Adrenal gland (tissue), 9 donors: ENCODE measurements at regions not wholly inside any gene's neighbourhood (a gene's known extent, or its start where the extent isn't known, plus 50 kb on each side); places are given as distances from the start of the nearest gene placed in this dataset.

Experiments used
- DNase-seq, 7 donors: peaks; one replicate each; pipeline ENCODE4 v3.0.0-alpha.2; 2019 to 2020
- H3K27ac ChIP-seq, 5 donors: fragments of 200-600 bp; sonication (generic) in 4 of 5; 1 replicate in 3 of 5; 2 replicates in 2 of 5; pipeline versions ENCODE4 v1.5.1 to v1.8.0; 2016 to 2020; ENCODE audit warnings: mild to moderate bottlenecking in 1 of 5
- H3K27me3 ChIP-seq: fragments of 200-600 bp; 2 replicates; pipeline ENCODE4 v1.8.0; 2021
- H3K36me3 ChIP-seq, 2 donors: fragments of 200-600 bp; replicated peaks in 1 of 2; 1 replicate in 1 of 2; 2 replicates in 1 of 2; pipeline versions ENCODE4 v1.5.1 to v1.8.0; 2018 to 2022
- H3K4me1 ChIP-seq, 2 donors: fragments of 200-600 bp; replicated peaks in 1 of 2; 1 replicate in 1 of 2; 2 replicates in 1 of 2; pipeline versions ENCODE4 v1.5.1 to v1.8.0; 2018 to 2021
- H3K4me3 ChIP-seq, 4 donors: fragments of 200-600 bp; sonication (generic) in 3 of 4; one replicate each; pipeline ENCODE4 v1.5.1; 2016 to 2018
- H3K9me3 ChIP-seq, 3 donors: fragments of 200-600 bp; sonication (generic) in 1 of 3; replicated peaks in 1 of 3; 1 replicate in 2 of 3; 2 replicates in 1 of 3; pipeline versions ENCODE4 v1.5.1 to v1.8.0; 2016 to 2021
- POLR2A ChIP-seq, 2 donors: fragments of 450-650 bp; IDR thresholded peaks; one replicate each; pipeline ENCODE4 v1.6.1; 2017; ENCODE audit warnings: antibody characterized with exemption in 2 of 2, mild to moderate bottlenecking in 2 of 2, moderate library complexity in 1 of 2
- WGBS, 4 donors: extraction: QIAGEN DNeasy Blood & Tissue Kit in 2 of 4; methylation state at CpG; one replicate each; pipeline versions ENCODE4 v1.1.5 to v1.1.7; 2013 to 2017; 5-methylcytosine and 5-hydroxymethylcytosine counted together
- intact Hi-C, 2 donors: fragments of 100-400 bp; cut with DNase I; formaldehyde crosslinking; loops; one replicate each; pipeline versions ENCODE4 v1.14.1 to v1.15.0; 2022 to 2023
- TF ChIP-seq, protein P1 (sequence below), 6 experiments: fragments of 450-650 bp in 4 of 6; fragments of 200-600 bp in 2 of 6; sonication (generic) in 1 of 6; IDR thresholded peaks; 1 replicate in 5 of 6; 2 replicates in 1 of 6; pipeline versions ENCODE4 v1.5.1 to v1.8.0; 2016 to 2021; ENCODE audit warnings: antibody characterized with exemption in 6 of 6, mild to moderate bottlenecking in 2 of 6, moderate library complexity in 1 of 6
- donor health status: healthy with polysubstance abuse.
- donor health status: Bipolar disorder and iron deficiency.
- donor health status: DM: yes; HTN: yes; CAD: no.
- donor health status: DM: no; HTN: no; CAD: no.
- donor health status: DM: no; HTN: no; CAD: no.

DNA sequence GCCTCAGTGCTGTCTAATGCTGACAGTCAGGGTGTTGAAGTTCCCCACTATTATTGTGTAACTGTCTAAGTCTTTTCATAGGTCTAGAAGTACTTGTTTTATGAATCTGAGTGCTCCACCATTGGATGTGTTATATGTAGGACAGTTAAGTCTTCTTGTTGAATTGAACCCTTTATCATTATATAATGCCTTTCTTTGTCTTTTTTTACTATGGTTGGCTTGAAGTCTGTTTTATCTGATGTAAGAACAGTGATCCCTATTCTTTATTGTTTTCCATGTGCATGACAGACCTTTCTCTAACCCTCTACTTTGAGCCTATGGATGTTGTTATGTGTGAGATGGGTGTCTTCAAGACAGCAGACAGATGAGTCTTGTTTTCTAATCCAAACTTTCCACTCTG is 107.8 kb upstream of the C11orf58 start:
- no peaks in the 10 kb centered on the region for H3K27me3 ChIP-seq
- H3K4me1 ChIP-seq, result no peaks in the 10 kb centered on the region
- intact Hi-C loops, result no loop called here
- H3K4me3 ChIP-seq, result no peak overlapping the region
- no peaks in the 10 kb centered on the region for H3K36me3 ChIP-seq
- TF ChIP-seq POLR2A (IDR thresholded peaks at IDR 0.05), result no peak
- TF ChIP-seq, protein P1, sequence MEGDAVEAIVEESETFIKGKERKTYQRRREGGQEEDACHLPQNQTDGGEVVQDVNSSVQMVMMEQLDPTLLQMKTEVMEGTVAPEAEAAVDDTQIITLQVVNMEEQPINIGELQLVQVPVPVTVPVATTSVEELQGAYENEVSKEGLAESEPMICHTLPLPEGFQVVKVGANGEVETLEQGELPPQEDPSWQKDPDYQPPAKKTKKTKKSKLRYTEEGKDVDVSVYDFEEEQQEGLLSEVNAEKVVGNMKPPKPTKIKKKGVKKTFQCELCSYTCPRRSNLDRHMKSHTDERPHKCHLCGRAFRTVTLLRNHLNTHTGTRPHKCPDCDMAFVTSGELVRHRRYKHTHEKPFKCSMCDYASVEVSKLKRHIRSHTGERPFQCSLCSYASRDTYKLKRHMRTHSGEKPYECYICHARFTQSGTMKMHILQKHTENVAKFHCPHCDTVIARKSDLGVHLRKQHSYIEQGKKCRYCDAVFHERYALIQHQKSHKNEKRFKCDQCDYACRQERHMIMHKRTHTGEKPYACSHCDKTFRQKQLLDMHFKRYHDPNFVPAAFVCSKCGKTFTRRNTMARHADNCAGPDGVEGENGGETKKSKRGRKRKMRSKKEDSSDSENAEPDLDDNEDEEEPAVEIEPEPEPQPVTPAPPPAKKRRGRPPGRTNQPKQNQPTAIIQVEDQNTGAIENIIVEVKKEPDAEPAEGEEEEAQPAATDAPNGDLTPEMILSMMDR (IDR thresholded peaks at IDR 0.05), result no peak
- no peak for DNase-seq
- H3K27ac ChIP-seq, result no peak overlapping the region
- H3K9me3 ChIP-seq, result no peaks in the 10 kb centered on the region

DNA sequence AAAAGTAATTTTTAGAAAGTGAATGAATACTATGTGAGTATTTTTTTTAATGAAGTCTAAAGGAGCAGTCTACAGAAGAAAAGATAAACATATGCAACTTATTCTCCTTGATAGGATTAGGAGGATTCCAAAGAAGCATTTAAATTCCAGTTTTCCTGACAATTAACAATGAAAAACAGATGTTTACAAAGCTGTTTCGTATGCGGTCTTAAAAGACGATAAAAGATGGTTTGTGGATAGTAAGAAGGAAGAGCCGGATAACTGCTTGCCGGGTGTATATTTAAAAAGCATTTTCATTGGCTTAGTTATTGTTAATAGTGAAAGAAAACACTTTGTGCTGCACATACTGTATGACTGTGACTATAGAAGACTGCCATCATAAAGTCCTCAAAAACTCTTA is 120.0 kb upstream of the C11orf58 start:
- peaks cover under 1 to 4% of the 10 kb centered on the region in 2 donors for H3K4me1 ChIP-seq
- intact Hi-C loops, result no loop called here
- H3K4me3 ChIP-seq, result no peak overlapping the region
- no peak for DNase-seq
- no peaks in the 10 kb centered on the region for H3K27me3 ChIP-seq
- H3K27ac ChIP-seq, result no peak overlapping the region
- TF ChIP-seq, protein P1 (IDR thresholded peaks at IDR 0.05), result no peak
- no peak for TF ChIP-seq POLR2A (IDR thresholded peaks at IDR 0.05)
- 85 to 91% (median 87%) methylated on average over 5 of the region's 5 CpGs for WGBS, 4 donors
- no peaks in the 10 kb centered on the region for H3K36me3 ChIP-seq
- H3K9me3 ChIP-seq, result no peaks in the 10 kb centered on the region

DNA sequence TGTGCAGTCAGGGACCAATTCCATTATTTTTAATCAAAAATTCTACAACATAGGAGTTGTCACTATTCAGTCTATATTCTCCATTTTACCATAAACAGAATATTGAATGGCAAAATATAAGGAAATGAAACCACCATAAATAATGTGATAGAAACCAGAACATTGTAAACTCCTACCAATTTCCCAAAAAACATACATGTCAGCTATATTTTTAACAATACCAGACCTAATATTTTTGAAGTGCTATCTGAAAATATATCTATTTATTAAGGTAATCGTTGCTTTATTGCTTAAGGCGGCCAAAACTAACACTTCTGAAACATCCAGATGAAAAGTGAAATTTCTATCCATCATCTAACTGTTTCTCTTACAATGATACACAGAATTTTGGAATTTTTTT is 123.0 kb upstream of the C11orf58 start:
- no peaks in the 10 kb centered on the region for H3K36me3 ChIP-seq
- intact Hi-C loops, result no loop called here
- H3K27ac ChIP-seq, result no peak overlapping the region
- peaks cover 15% of the 10 kb centered on the region for H3K27me3 ChIP-seq
- TF ChIP-seq, protein P1 (IDR thresholded peaks at IDR 0.05), result no peak
- no peak for TF ChIP-seq POLR2A (IDR thresholded peaks at IDR 0.05)
- H3K4me3 ChIP-seq, result no peak overlapping the region
- DNase-seq, result no peak
- peaks cover 4 to 8% of the 10 kb centered on the region in 2 donors for H3K4me1 ChIP-seq
- no peaks in the 10 kb centered on the region for H3K9me3 ChIP-seq
- WGBS, 4 donors, result 55 to 86% (median 73%) methylated on average over 2 of the region's 2 CpGs

DNA sequence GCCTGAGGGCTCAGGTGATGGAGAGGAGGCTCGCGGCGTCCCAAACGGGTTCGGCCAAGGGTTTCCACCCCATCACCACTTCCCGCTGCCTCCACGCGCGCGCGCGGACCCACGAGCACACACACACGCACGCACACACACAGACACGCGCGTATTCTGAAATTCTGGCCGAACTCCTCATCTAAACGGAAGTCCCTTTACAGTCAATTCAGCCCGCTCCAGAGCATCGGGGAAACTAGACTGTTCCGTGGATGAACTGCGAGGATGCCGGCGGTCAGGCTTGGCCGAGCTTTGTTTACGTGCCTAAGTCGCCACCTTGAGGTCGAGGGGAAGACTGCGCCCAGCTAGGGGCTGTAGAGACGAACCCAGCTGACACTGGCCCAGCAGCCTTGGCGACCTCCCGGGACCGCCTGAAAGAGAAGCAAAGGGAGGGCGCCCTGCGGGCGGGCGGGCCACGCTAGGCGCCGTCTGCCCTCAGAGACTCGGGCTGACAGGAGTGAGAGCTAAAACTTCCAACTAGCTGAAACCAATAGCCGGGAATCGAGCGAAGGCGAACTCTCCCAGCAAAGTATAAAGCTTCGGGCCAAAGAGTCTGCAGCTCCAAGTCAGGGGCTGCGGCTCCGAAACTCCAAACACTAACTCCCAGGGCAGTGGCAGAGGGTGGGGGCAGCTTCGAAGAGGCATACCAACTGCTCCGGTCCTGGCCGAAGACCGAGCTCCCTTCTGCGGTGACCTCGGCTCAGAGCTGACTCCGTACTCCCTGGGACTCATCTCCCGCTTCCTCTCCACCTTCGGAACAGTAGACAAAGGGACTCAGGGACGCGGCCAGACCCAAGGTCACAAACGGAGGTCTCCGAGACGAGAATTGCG is 124.7 kb upstream of the C11orf58 start:
- Histone ChIP-seq H3K27ac (peak overlapping the region in 3 of 5 donors; percentile 40 to 80 (median 59)), H3K4me3 (peak overlapping the region in 2 of 4 donors; percentile 31 to 56), H3K9me3 (no peaks in the 10 kb centered on the region), H3K36me3 (no peaks in the 10 kb centered on the region), H3K4me1 (peaks cover 4 to 8% of the 10 kb centered on the region in 2 donors), H3K27me3 (peaks cover 18% of the 10 kb centered on the region)
- TF ChIP-seq, protein P1 (IDR thresholded peaks at IDR 0.05), result peak; percentile 79 to 93 (median 87)
- TF ChIP-seq POLR2A (IDR thresholded peaks at IDR 0.05), result peak in 1 of 2 donors; percentile 30
- intact Hi-C loops, result loop anchor here in 1 of 2 donors (5.0 kb wide), 1 partner anchor 671 kb away; no protein-coding TSS in a partner anchor
- WGBS, 4 donors, result 1 to 2% (median 2%) methylated on average over 37 to 65 of the region's 65 CpGs
- peak; percentile 86 to 94 (median 91) for DNase-seq
